ENCODE measurements at regions not wholly inside any gene's neighbourhood (a gene's known extent, or its start where the extent isn't known, plus 50 kb on each side); places are given as distances from the start of the nearest gene placed in this dataset.

- no peak for DNase-seq
Measured at GRCh38 chr12:19964549-19964948, 403.8 kb upstream of the PDE3A start.

- no peak for DNase-seq
Measured at GRCh38 chr12:19965196-19966038, 402.9 kb upstream of the PDE3A start.

GRCh38 chr12:19967001-19967400 is 401.3 kb upstream of the PDE3A start:
- DNase-seq: no peak

GRCh38 chr12:19967431-19967830 is 400.9 kb upstream of the PDE3A start:
- no peak for DNase-seq

- no peak for DNase-seq
Measured at GRCh38 chr12:19970116-19970515, 398.2 kb upstream of the PDE3A start.

GRCh38 chr12:19970821-19971220 is 397.5 kb upstream of the PDE3A start:
- no peak for DNase-seq

- no peak for DNase-seq
Measured at GRCh38 chr12:19971361-19972280, 396.7 kb upstream of the PDE3A start.

- no peak for DNase-seq
Measured at GRCh38 chr12:19972325-19973288, 395.7 kb upstream of the PDE3A start.

GRCh38 chr12:19978193-19978592 is 390.1 kb upstream of the PDE3A start:
- no peak for DNase-seq

GRCh38 chr12:19979584-19979983 is 388.8 kb upstream of the PDE3A start:
- no peak for DNase-seq

GRCh38 chr12:19981944-19982343 is 386.4 kb upstream of the PDE3A start:
- no peak for DNase-seq

GRCh38 chr12:19988001-19988400 is 380.3 kb upstream of the PDE3A start:
- no peak for DNase-seq

GRCh38 chr12:19988459-19988873 is 379.9 kb upstream of the PDE3A start:
- DNase-seq: no peak

GRCh38 chr12:19988948-19989347 is 379.4 kb upstream of the PDE3A start:
- no peak for DNase-seq

GRCh38 chr12:19991146-19991545 is 377.2 kb upstream of the PDE3A start:
- no peak for DNase-seq

- no peak for DNase-seq
Measured at GRCh38 chr12:19992311-19992710, 376.0 kb upstream of the PDE3A start.

- DNase-seq: no peak
Measured at GRCh38 chr12:19994968-19995367, 373.4 kb upstream of the PDE3A start.

- DNase-seq: no peak
Measured at GRCh38 chr12:19997656-19998400, 370.5 kb upstream of the PDE3A start.

- DNase-seq: no peak
Measured at GRCh38 chr12:19998411-19998810, 369.9 kb upstream of the PDE3A start.

- no peak for DNase-seq
Measured at GRCh38 chr12:19998961-19999804, 369.2 kb upstream of the PDE3A start.

- DNase-seq: no peak
Measured at GRCh38 chr12:19999805-20000138, 368.6 kb upstream of the PDE3A start.
